Neuronal stem cell (in vitro differentiated cells): ENCODE measurements at regions not wholly inside any gene's neighbourhood (a gene's known extent, or its start where the extent isn't known, plus 50 kb on each side); places are given as distances from the start of the nearest gene placed in this dataset.

Experiments
- DNase-seq: peaks from one replicate; pipeline ENCODE4 v3.0.0-alpha.2; 2013; ENCODE audit warnings: low spot score
- H2AFZ ChIP-seq: one replicate; pipeline ENCODE4 v1.6.1; 2013; ENCODE audit warnings: mild to moderate bottlenecking, low read length, inconsistent platforms
- H2AK5ac ChIP-seq: 2 replicates; pipeline ENCODE4 v1.6.1; 2013; ENCODE audit warnings: low read depth, mild to moderate bottlenecking, inconsistent platforms, low read length, moderate library complexity, mixed read lengths
- H2BK120ac ChIP-seq: 2 replicates; pipeline ENCODE4 v1.6.1; 2013; ENCODE audit warnings: low read depth, mild to moderate bottlenecking, inconsistent platforms, low read length, moderate library complexity, mixed read lengths
- H2BK12ac ChIP-seq: one replicate; pipeline ENCODE4 v1.6.1; 2013; ENCODE audit warnings: low read length, inconsistent platforms
- H2BK15ac ChIP-seq: 2 replicates; pipeline ENCODE4 v1.6.1; 2013; ENCODE audit warnings: mild to moderate bottlenecking, low read length, inconsistent platforms, mixed read lengths
- H2BK5ac ChIP-seq: one replicate; pipeline ENCODE4 v1.6.1; 2013; ENCODE audit warnings: inconsistent platforms, mild to moderate bottlenecking, low read length, moderate library complexity
- H3K14ac ChIP-seq: one replicate; pipeline ENCODE4 v1.6.1; 2013; ENCODE audit warnings: low read length, inconsistent platforms
- H3K18ac ChIP-seq: 2 replicates; pipeline ENCODE4 v1.6.1; 2013; ENCODE audit warnings: low read length, inconsistent platforms
- H3K23ac ChIP-seq: 2 replicates; pipeline ENCODE4 v1.6.1; 2013; ENCODE audit warnings: low read depth, mild to moderate bottlenecking, mixed read lengths, low read length, inconsistent platforms; ENCODE audit not compliant: poor library complexity
- H3K27ac ChIP-seq: replicated peaks from 3 replicates; pipeline ENCODE4 v1.5.1; 2013; ENCODE audit warnings: low read length, inconsistent platforms
- H3K27me3 ChIP-seq, 3 experiments: 2 replicates each; pipeline ENCODE4 v1.6.1; 2013; ENCODE audit warnings: low read length in 3 of 3, mild to moderate bottlenecking in 2 of 3, inconsistent platforms in 1 of 3, low read depth in 1 of 3, mixed read lengths in 1 of 3, moderate library complexity in 1 of 3; ENCODE audit not compliant: control insufficient read depth in 3 of 3, insufficient read depth in 3 of 3
- H3K36me3 ChIP-seq, 2 donors: replicated peaks in 1 of 2; 2 replicates each; pipeline ENCODE4 v1.6.1; 2013; ENCODE audit warnings: low read length in 2 of 2; ENCODE audit not compliant: control insufficient read depth in 2 of 2, insufficient read depth in 2 of 2
- H3K4ac ChIP-seq: 2 replicates; pipeline ENCODE4 v1.6.1; 2013; ENCODE audit warnings: inconsistent platforms, mild to moderate bottlenecking, low read length, moderate library complexity
- H3K4me1 ChIP-seq, 2 donors: 1 replicate in 1 of 2; 2 replicates in 1 of 2; pipeline ENCODE4 v1.6.1; 2013; ENCODE audit warnings: low read length in 2 of 2, low read depth in 1 of 2; ENCODE audit not compliant: control insufficient read depth in 2 of 2, insufficient read depth in 1 of 2
- H3K4me2 ChIP-seq: one replicate; pipeline ENCODE4 v1.6.1; 2013; ENCODE audit warnings: mild to moderate bottlenecking, low read length, inconsistent platforms; ENCODE audit not compliant: insufficient read depth, poor library complexity, severe bottlenecking
- H3K4me3 ChIP-seq, 2 donors: 2 replicates each; pipeline ENCODE4 v1.5.1; 2013; ENCODE audit warnings: low read length in 2 of 2, mild to moderate bottlenecking in 2 of 2, inconsistent platforms in 1 of 2, moderate library complexity in 1 of 2
- H3K79me1 ChIP-seq: one replicate; pipeline ENCODE4 v1.6.1; 2013; ENCODE audit warnings: low read depth, mild to moderate bottlenecking, inconsistent platforms, low read length, moderate library complexity
- H3K9ac ChIP-seq: one replicate; pipeline ENCODE4 v1.6.1; 2013; ENCODE audit warnings: mild to moderate bottlenecking, low read depth, low read length, inconsistent platforms; ENCODE audit not compliant: poor library complexity
- H3K9me3 ChIP-seq, 2 donors: replicated peaks in 1 of 2; 2 replicates each; pipeline versions ENCODE3 to v1.6.1; 2013; ENCODE audit warnings: low read length in 2 of 2, mild to moderate bottlenecking in 2 of 2, inconsistent platforms in 1 of 2, low read depth in 1 of 2, mixed read lengths in 1 of 2, moderate library complexity in 1 of 2; ENCODE audit not compliant: control insufficient read depth in 2 of 2, insufficient read depth in 1 of 2
- H4K8ac ChIP-seq: one replicate; pipeline ENCODE4 v1.6.1; 2013; ENCODE audit warnings: low read depth, mild to moderate bottlenecking, inconsistent platforms, low read length, moderate library complexity
- H4K91ac ChIP-seq: one replicate; pipeline ENCODE4 v1.6.1; 2013; ENCODE audit warnings: low read length, low read depth, mild to moderate bottlenecking, inconsistent platforms; ENCODE audit not compliant: poor library complexity
- WGBS, 2 donors: extraction: QIAGEN DNeasy Blood & Tissue Kit; methylation state at CpG; one replicate each; pipeline ENCODE4 v1.1.7; 2013; ENCODE audit warnings: missing lambda C conversion rate in 2 of 2, mixed read lengths in 1 of 2; ENCODE audit not compliant: insufficient read length in 2 of 2, insufficient replicate concordance in 1 of 2; ENCODE audit errors: extremely low coverage in 2 of 2; 5-methylcytosine and 5-hydroxymethylcytosine counted together

DNA sequence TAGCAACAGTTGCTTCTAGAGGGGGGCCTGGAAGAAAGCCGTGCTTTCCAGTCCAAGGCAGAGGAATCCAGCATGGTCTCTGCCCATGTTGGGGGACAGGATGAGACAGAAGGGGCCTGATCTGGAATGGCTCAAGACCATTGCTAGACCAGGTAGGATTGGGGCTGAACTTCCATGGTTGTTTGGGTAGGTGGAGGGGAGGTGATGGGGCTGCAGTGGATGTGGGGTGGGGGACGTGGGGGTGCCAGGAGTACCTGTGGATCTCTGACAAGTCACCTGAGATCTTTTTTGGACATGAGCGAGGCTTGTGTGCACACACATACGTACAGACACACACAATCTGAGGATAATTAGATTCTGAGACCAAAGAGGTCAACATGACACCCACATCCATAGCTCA lies 228.7 kb upstream of the SKOR2 start:
- Histone ChIP-seq H3K4ac (no peak overlapping the region), H3K36me3 (no peaks in the 10 kb centered on the region), H2BK15ac (no peak overlapping the region), H3K18ac (no peak overlapping the region), H3K4me3 (no peak overlapping the region), H2BK12ac (no peak overlapping the region), H3K79me1 (no peaks in the 10 kb centered on the region), H2BK120ac (no peak overlapping the region), H2AK5ac (no peak overlapping the region), H3K14ac (no peak overlapping the region), H3K27ac (no peak overlapping the region), H3K27me3 (no peaks in the 10 kb centered on the region), H3K9me3 (no peaks in the 10 kb centered on the region), H2AFZ (no peak overlapping the region), H3K4me2 (no peak overlapping the region), H3K4me1 (no peaks in the 10 kb centered on the region), H4K91ac (no peak overlapping the region), H2BK5ac (no peak overlapping the region), H3K9ac (no peak overlapping the region), H3K23ac (no peak overlapping the region), H4K8ac (no peak overlapping the region)
- no CpG with 5 or more reads among the region's 4 CpGs for WGBS, 2 donors
- no peak for DNase-seq

DNA sequence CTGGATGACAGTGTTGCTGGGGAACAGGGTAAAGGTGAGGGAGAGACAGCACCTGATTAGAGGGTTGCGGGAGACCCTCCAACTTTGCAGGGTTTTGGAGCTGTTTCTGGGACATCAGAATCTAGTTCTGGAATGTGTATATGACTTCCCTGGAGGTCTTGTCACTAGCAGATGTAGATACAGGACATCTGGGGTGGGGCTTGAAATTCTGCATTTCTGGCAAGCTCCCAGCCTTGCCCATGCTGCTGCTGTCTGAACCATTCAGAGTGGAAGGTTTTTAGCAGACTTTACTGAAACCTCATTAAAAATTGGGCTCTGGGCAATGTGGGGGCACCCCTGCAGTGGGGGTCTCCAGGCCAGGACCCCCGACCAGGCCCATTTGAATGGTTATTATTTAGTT lies 220.3 kb upstream of the SKOR2 start:
- H2BK12ac ChIP-seq = no peak overlapping the region
- no CpG with 5 or more reads among the region's 2 CpGs for WGBS, 2 donors

DNA sequence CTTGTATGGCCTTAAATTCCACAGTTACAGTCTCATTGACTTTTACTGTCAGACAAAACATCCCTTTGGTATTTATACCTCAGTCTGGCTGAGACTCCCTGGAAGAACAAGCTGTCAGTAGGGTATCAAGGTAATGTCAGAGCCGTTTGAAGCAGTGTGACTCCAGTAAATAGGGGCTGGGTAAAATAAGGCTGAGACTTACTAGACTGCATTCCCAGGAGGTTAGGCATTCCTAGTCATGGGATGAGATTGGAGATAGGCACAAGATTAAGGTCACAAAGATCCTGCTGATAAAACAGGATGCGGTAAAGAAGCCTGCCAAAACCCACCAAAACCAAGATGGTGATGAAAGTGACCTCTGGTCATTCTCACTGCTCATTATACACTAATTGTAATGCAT lies 219.5 kb upstream of the SKOR2 start:
- Histone ChIP-seq H3K4ac (no peak overlapping the region), H3K18ac (no peak overlapping the region), H2BK5ac (no peak overlapping the region), H2AK5ac (no peak overlapping the region), H2BK120ac (no peak overlapping the region), H2BK12ac (no peak overlapping the region), H3K27me3 (no peaks in the 10 kb centered on the region), H2AFZ (no peak overlapping the region), H3K27ac (no peak overlapping the region), H3K14ac (no peak overlapping the region), H2BK15ac (no peak overlapping the region), H3K4me3 (no peak overlapping the region), H3K23ac (no peak overlapping the region), H3K79me1 (no peaks in the 10 kb centered on the region), H3K4me1 (no peaks in the 10 kb centered on the region), H4K8ac (no peak overlapping the region), H3K9ac (no peak overlapping the region), H3K9me3 (no peaks in the 10 kb centered on the region), H3K36me3 (no peaks in the 10 kb centered on the region), H4K91ac (no peak overlapping the region), H3K4me2 (no peak overlapping the region)
- no peak for DNase-seq
- no CpG with 5 or more reads among the region's 2 CpGs for WGBS, 2 donors

More for the DNA sequence above, 220.3 kb upstream of the SKOR2 start:
- Histone ChIP-seq H3K4ac (no peak overlapping the region), H3K4me1 (no peaks in the 10 kb centered on the region), H3K36me3 (no peaks in the 10 kb centered on the region), H3K23ac (no peak overlapping the region), H3K4me2 (no peak overlapping the region), H3K27ac (no peak overlapping the region), H4K91ac (no peak overlapping the region), H3K9ac (no peak overlapping the region), H3K27me3 (no peaks in the 10 kb centered on the region), H3K9me3 (no peaks in the 10 kb centered on the region), H2AFZ (no peak overlapping the region), H2BK120ac (no peak overlapping the region), H2BK15ac (no peak overlapping the region), H4K8ac (no peak overlapping the region), H3K79me1 (no peaks in the 10 kb centered on the region), H2BK5ac (no peak overlapping the region), H3K4me3 (no peak overlapping the region), H2AK5ac (no peak overlapping the region), H3K18ac (no peak overlapping the region), H3K14ac (no peak overlapping the region)
- DNase-seq = no peak

DNA sequence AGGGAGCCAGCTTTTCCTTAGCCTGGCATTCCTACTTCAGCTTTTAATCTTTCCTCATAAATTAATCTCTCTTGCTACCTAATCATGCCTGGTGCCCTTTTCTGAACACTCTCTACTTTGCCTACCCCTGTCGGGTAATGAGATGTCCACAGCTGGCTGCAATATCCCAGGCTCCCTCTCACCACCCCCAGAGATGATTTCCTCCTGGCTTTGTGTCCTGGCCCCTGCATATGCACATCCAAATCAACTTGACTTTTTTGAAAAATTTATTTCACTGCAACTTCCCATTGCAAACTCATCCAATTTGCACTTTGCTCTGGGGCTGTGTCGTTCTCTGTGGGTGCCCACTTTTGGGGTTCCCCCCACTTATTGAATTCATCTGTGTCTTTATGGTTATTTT lies 218.1 kb upstream of the SKOR2 start:
- no peak overlapping the region for H3K9ac ChIP-seq
- H3K27me3 ChIP-seq = no peaks in the 10 kb centered on the region
- H2AFZ ChIP-seq = no peak overlapping the region
- H3K14ac ChIP-seq = no peak overlapping the region
- H3K36me3 ChIP-seq = no peaks in the 10 kb centered on the region
- no peak overlapping the region for H3K4me3 ChIP-seq
- no peak overlapping the region for H2BK15ac ChIP-seq
- H3K79me1 ChIP-seq = no peaks in the 10 kb centered on the region
- WGBS, 2 donors = no CpG with 5 or more reads among the region's 2 CpGs
- H3K9me3 ChIP-seq = no peaks in the 10 kb centered on the region
- no peak overlapping the region for H3K4me2 ChIP-seq
- H2BK120ac ChIP-seq = no peak overlapping the region
- no peak overlapping the region for H3K27ac ChIP-seq
- H4K91ac ChIP-seq = no peak overlapping the region
- no peak overlapping the region for H2AK5ac ChIP-seq
- no peak overlapping the region for H3K23ac ChIP-seq
- no peaks in the 10 kb centered on the region for H3K4me1 ChIP-seq
- no peak overlapping the region for H2BK12ac ChIP-seq
- H3K4ac ChIP-seq = no peak overlapping the region
- DNase-seq = no peak
- no peak overlapping the region for H4K8ac ChIP-seq
- no peak overlapping the region for H2BK5ac ChIP-seq
- no peak overlapping the region for H3K18ac ChIP-seq
